ENCODE measurements at regions not wholly inside any gene's neighbourhood (a gene's known extent, or its start where the extent isn't known, plus 50 kb on each side); places are given as distances from the start of the nearest gene placed in this dataset.

GRCh38 chr21:36533468-36533848 lies 53.5 kb upstream of the CLDN14 start (continued):
- TF ChIP-seq ARID4B (CRISPR knock-in tag; IDR thresholded peaks at IDR 0.05; ENCODE audit: borderline replicate concordance) (no peak), TP53 (CRISPR knock-in tag; IDR thresholded peaks at IDR 0.05) (no peak), RORB (CRISPR knock-in tag; IDR thresholded peaks at IDR 0.05) (no peak), IRF1 (CRISPR knock-in tag; IDR thresholded peaks at IDR 0.05) (no peak), FOXK1 (CRISPR knock-in tag; IDR thresholded peaks at IDR 0.05) (no peak), GRHL2 (CRISPR knock-in tag; IDR thresholded peaks at IDR 0.05; ENCODE audit: insufficient replicate concordance, severe bottlenecking) (no peak)

GRCh38 chr21:36534656-36535055 lies 54.7 kb upstream of the CLDN14 start:
- CTCF ChIA-PET: interaction anchor here (0.6 kb wide), 1 partner anchor 1571 kb away, joined by 3 read pairs; no protein-coding TSS in a partner anchor

More at GRCh38 chr21:36534656-36535055, 54.7 kb upstream of the CLDN14 start:
- peaks cover 18% of the 10 kb centered on the region for H3K4me1 Mint-ChIP-seq
- no peak overlapping the region for H3K27ac Mint-ChIP-seq
- no peaks in the 10 kb centered on the region for H3K36me3 Mint-ChIP-seq
- H3K27me3 Mint-ChIP-seq (ENCODE audit: low read depth): no peaks in the 10 kb centered on the region; the same call in 1 of the 2 replicates
- ATAC-seq (peak; percentile 65), DNase-seq (ENCODE audit: low spot score) (no peak)
- POLR2A ChIA-PET: no interaction called here
- TF ChIP-seq NFATC4 (CRISPR knock-in tag; IDR thresholded peaks at IDR 0.05): no peak
- no peak for TF ChIP-seq NR1H2 (CRISPR knock-in tag; IDR thresholded peaks at IDR 0.05)
- no peak for TF ChIP-seq GABPB1 (CRISPR knock-in tag; IDR thresholded peaks at IDR 0.05)
- TF ChIP-seq HMGXB4 (CRISPR knock-in tag; IDR thresholded peaks at IDR 0.05): no peak
- TF ChIP-seq RELA (CRISPR knock-in tag; IDR thresholded peaks at IDR 0.05; ENCODE audit: borderline replicate concordance): no peak
- TF ChIP-seq GRHL2 (CRISPR knock-in tag; IDR thresholded peaks at IDR 0.05; ENCODE audit: insufficient replicate concordance, severe bottlenecking): no peak
- TF ChIP-seq ZNF423 (CRISPR knock-in tag; IDR thresholded peaks at IDR 0.05): no peak
- no peak for TF ChIP-seq OVOL2 (CRISPR knock-in tag; IDR thresholded peaks at IDR 0.05; ENCODE audit: borderline replicate concordance)
- TF ChIP-seq JUN (CRISPR knock-in tag; IDR thresholded peaks at IDR 0.05): no peak
- no peak for TF ChIP-seq USF2 (CRISPR knock-in tag; IDR thresholded peaks at IDR 0.05)
- no peak for TF ChIP-seq ZNF138 (CRISPR knock-in tag; conservative IDR thresholded peaks at IDR 0.05)
- TF ChIP-seq MYBL2 (CRISPR knock-in tag; IDR thresholded peaks at IDR 0.05): no peak
- no peak for TF ChIP-seq ZMAT4 (CRISPR knock-in tag; IDR thresholded peaks at IDR 0.05)
- TF ChIP-seq ATF6 (CRISPR knock-in tag; IDR thresholded peaks at IDR 0.05): no peak
- no peak for TF ChIP-seq CREM (CRISPR knock-in tag; IDR thresholded peaks at IDR 0.05)
- no peak for TF ChIP-seq PREB (CRISPR knock-in tag; IDR thresholded peaks at IDR 0.05; ENCODE audit: borderline replicate concordance)
- H3K9me3 Mint-ChIP-seq: no peaks in the 10 kb centered on the region
- no peak overlapping the region for H3K4me3 Mint-ChIP-seq

Data from WTC11 (cell line).